Erythroblast (primary cell): ENCODE measurements at regions not wholly inside any gene's neighbourhood (a gene's known extent, or its start where the extent isn't known, plus 50 kb on each side); places are given as distances from the start of the nearest gene placed in this dataset.

Experiments used
- DNase-seq, 2 experiments: peaks; one replicate each; lab custom pipeline; 2025; lab: John Stamatoyannopoulos, UW
- GATA1 ChIP-seq: IDR thresholded peaks from 2 replicates; pipeline ENCODE4 v1.6.1; 2011; ENCODE audit warnings: low read depth, mild to moderate bottlenecking, control low read depth, low read length, moderate library complexity
- POLR2A ChIP-seq: IDR thresholded peaks from 2 replicates; pipeline ENCODE4 v1.6.1; 2011; ENCODE audit warnings: mild to moderate bottlenecking, low read length

- TF ChIP-seq GATA1: no peak
- TF ChIP-seq POLR2A: no peak
- no peak for DNase-seq
Measured at GRCh38 chrX:9414416-9414815, 50.4 kb upstream of the TBL1X start.
